Stimulated activated naive CD8-positive, alpha-beta T cell treated with anti-CD3 and anti-CD28 coated beads, Interleukin-15, amount 100 ng/mL, for 72 hours (primary cell): ENCODE measurements at regions not wholly inside any gene's neighbourhood (a gene's known extent, or its start where the extent isn't known, plus 50 kb on each side); places are given as distances from the start of the nearest gene placed in this dataset.
A peak's percentile ranks its signal among the peaks of the same experiment; 100 is the strongest.

ENCODE experiments used
- ATAC-seq: fragments of 150-1000 bp; cut with Tn5 transposase; 2 replicates; pipeline ENCODE4 v1.10.0; 2021; ENCODE audit warnings: mild to moderate bottlenecking, moderate library complexity
- DNase-seq, 2 donors: peaks; one replicate each; pipeline ENCODE4 v3.0.0; 2021 to 2022
- H3K27ac Mint-ChIP-seq, 2 donors: one replicate each; pipeline ENCODE4 v1.8.0; 2022; ENCODE audit warnings: mild to moderate bottlenecking in 2 of 2, mixed read lengths in 2 of 2, moderate library complexity in 2 of 2
- H3K27me3 Mint-ChIP-seq: one replicate; pipeline ENCODE4 v1.8.0; 2022; ENCODE audit warnings: mixed read lengths
- H3K4me1 Mint-ChIP-seq: one replicate; pipeline ENCODE4 v1.8.0; 2022; ENCODE audit warnings: mild to moderate bottlenecking, mixed read lengths
- H3K4me3 Mint-ChIP-seq, 2 donors: one replicate each; pipeline ENCODE4 v1.8.0; 2022; ENCODE audit warnings: mild to moderate bottlenecking in 2 of 2, mixed read lengths in 2 of 2, moderate library complexity in 1 of 2
- H3K9me3 Mint-ChIP-seq, 2 donors: one replicate each; pipeline ENCODE4 v1.8.0; 2022; ENCODE audit warnings: mixed read lengths in 2 of 2

- ATAC-seq = no peak
- Mint-ChIP-seq H3K9me3 (no peaks in the 10 kb centered on the region), H3K27me3 (peaks cover 37% of the 10 kb centered on the region), H3K4me1 (peaks cover 66% of the 10 kb centered on the region), H3K27ac (no peak overlapping the region), H3K4me3 (no peak overlapping the region)
- DNase-seq = no peak
Observed at GRCh38 chr13:50357586-50358118, 342.4 kb downstream of the KCNRG start.

GRCh38 chr13:50358231-50359040 is 343.2 kb downstream of the KCNRG start:
- Mint-ChIP-seq H3K4me3 (no peak overlapping the region), H3K27me3 (peaks cover 35% of the 10 kb centered on the region), H3K9me3 (no peaks in the 10 kb centered on the region), H3K27ac (no peak overlapping the region), H3K4me1 (peaks cover 61% of the 10 kb centered on the region)
- ATAC-seq (no peak), DNase-seq (no peak)

GRCh38 chr13:50359041-50359367 is 343.8 kb downstream of the KCNRG start:
- Mint-ChIP-seq H3K4me3 (no peak overlapping the region), H3K27me3 (peaks cover 35% of the 10 kb centered on the region), H3K4me1 (peaks cover 55% of the 10 kb centered on the region), H3K27ac (no peak overlapping the region), H3K9me3 (no peaks in the 10 kb centered on the region)
- DNase-seq = no peak
- no peak for ATAC-seq

- peaks cover 41% of the 10 kb centered on the region for H3K27me3 Mint-ChIP-seq
- H3K4me1 Mint-ChIP-seq = peaks cover 49% of the 10 kb centered on the region
- H3K4me3 Mint-ChIP-seq = no peak overlapping the region
- ATAC-seq = no peak
- no peaks in the 10 kb centered on the region for H3K9me3 Mint-ChIP-seq
- DNase-seq = no peak
- H3K27ac Mint-ChIP-seq = no peak overlapping the region
Observed at GRCh38 chr13:50359779-50360178, 344.5 kb downstream of the KCNRG start.

- DNase-seq (no peak), ATAC-seq (no peak)
- no peaks in the 10 kb centered on the region for H3K9me3 Mint-ChIP-seq
- no peak overlapping the region for H3K4me3 Mint-ChIP-seq
- peaks cover 51% of the 10 kb centered on the region for H3K4me1 Mint-ChIP-seq
- H3K27ac Mint-ChIP-seq = no peak overlapping the region
- H3K27me3 Mint-ChIP-seq = peaks cover 49% of the 10 kb centered on the region
Observed at GRCh38 chr13:50360637-50361036, 345.4 kb downstream of the KCNRG start.

GRCh38 chr13:50361282-50361681 is 346.0 kb downstream of the KCNRG start:
- Mint-ChIP-seq H3K27me3 (peaks cover 49% of the 10 kb centered on the region), H3K4me3 (no peak overlapping the region), H3K27ac (peak overlapping the region in 1 of 2 donors; percentile 5), H3K4me1 (peaks cover 52% of the 10 kb centered on the region), H3K9me3 (no peaks in the 10 kb centered on the region)
- no peak for DNase-seq
- no peak for ATAC-seq

- no peaks in the 10 kb centered on the region for H3K9me3 Mint-ChIP-seq
- DNase-seq (peak; percentile 55 to 78), ATAC-seq (peak; percentile 79)
- H3K4me3 Mint-ChIP-seq = peak overlapping the region; percentile 4 to 30
- H3K27ac Mint-ChIP-seq = peak overlapping the region; percentile 86 to 98
- H3K4me1 Mint-ChIP-seq = peaks cover 42% of the 10 kb centered on the region
- H3K27me3 Mint-ChIP-seq = peaks cover 72% of the 10 kb centered on the region
Observed at GRCh38 chr13:50365408-50366391, 350.5 kb downstream of the KCNRG start.

GRCh38 chr13:50366488-50367174 is 351.4 kb downstream of the KCNRG start:
- peaks cover 37% of the 10 kb centered on the region for H3K4me1 Mint-ChIP-seq
- DNase-seq (peak; percentile 59 to 74), ATAC-seq (peak; percentile 91)
- peaks cover 77% of the 10 kb centered on the region for H3K27me3 Mint-ChIP-seq
- peak overlapping the region; percentile 75 to 78 for H3K4me3 Mint-ChIP-seq
- H3K9me3 Mint-ChIP-seq = no peaks in the 10 kb centered on the region
- H3K27ac Mint-ChIP-seq = peak overlapping the region; percentile 98

GRCh38 chr13:50369646-50370045 is 354.4 kb downstream of the KCNRG start:
- no peak for DNase-seq
- Mint-ChIP-seq H3K4me3 (no peak overlapping the region), H3K27ac (no peak overlapping the region), H3K4me1 (peaks cover 35% of the 10 kb centered on the region), H3K9me3 (no peaks in the 10 kb centered on the region), H3K27me3 (peaks cover 73% of the 10 kb centered on the region)
- no peak for ATAC-seq

GRCh38 chr13:50370303-50370950 is 355.2 kb downstream of the KCNRG start:
- DNase-seq = no peak
- no peak overlapping the region for H3K27ac Mint-ChIP-seq
- H3K4me3 Mint-ChIP-seq = no peak overlapping the region
- H3K9me3 Mint-ChIP-seq = no peaks in the 10 kb centered on the region
- H3K27me3 Mint-ChIP-seq = peaks cover 66% of the 10 kb centered on the region
- ATAC-seq = peak; percentile 29
- peaks cover 27% of the 10 kb centered on the region for H3K4me1 Mint-ChIP-seq

- Mint-ChIP-seq H3K27me3 (peaks cover 62% of the 10 kb centered on the region), H3K4me1 (peaks cover 24% of the 10 kb centered on the region), H3K27ac (no peak overlapping the region), H3K9me3 (no peaks in the 10 kb centered on the region), H3K4me3 (no peak overlapping the region)
- ATAC-seq (no peak), DNase-seq (no peak)
Observed at GRCh38 chr13:50374517-50374916, 359.3 kb downstream of the KCNRG start.

GRCh38 chr13:50375792-50376191 is 360.5 kb downstream of the KCNRG start:
- no peak for DNase-seq
- Mint-ChIP-seq H3K27me3 (peaks cover 58% of the 10 kb centered on the region), H3K4me3 (no peak overlapping the region), H3K4me1 (peaks cover 21% of the 10 kb centered on the region), H3K9me3 (peaks cover 7 to 9% of the 10 kb centered on the region in 2 donors), H3K27ac (no peak overlapping the region)
- ATAC-seq = no peak

GRCh38 chr13:50376895-50377575 is 361.8 kb downstream of the KCNRG start:
- peaks cover 17% of the 10 kb centered on the region for H3K4me1 Mint-ChIP-seq
- no peak overlapping the region for H3K27ac Mint-ChIP-seq
- no peak overlapping the region for H3K4me3 Mint-ChIP-seq
- peaks cover 46% of the 10 kb centered on the region for H3K27me3 Mint-ChIP-seq
- ATAC-seq = no peak
- H3K9me3 Mint-ChIP-seq = peaks cover 12 to 21% of the 10 kb centered on the region in 2 donors
- no peak for DNase-seq

GRCh38 chr13:50377726-50378270 is 362.6 kb downstream of the KCNRG start:
- peaks cover 46% of the 10 kb centered on the region for H3K27me3 Mint-ChIP-seq
- ATAC-seq = no peak
- peaks cover 17% of the 10 kb centered on the region for H3K4me1 Mint-ChIP-seq
- H3K27ac Mint-ChIP-seq = no peak overlapping the region
- peaks cover 12 to 29% of the 10 kb centered on the region in 2 donors for H3K9me3 Mint-ChIP-seq
- H3K4me3 Mint-ChIP-seq = no peak overlapping the region
- no peak for DNase-seq
